Medulla oblongata (tissue), 1 donor: ENCODE measurements at regions not wholly inside any gene's neighbourhood (a gene's known extent, or its start where the extent isn't known, plus 50 kb on each side); places are given as distances from the start of the nearest gene placed in this dataset.

Experiments used
- DNase-seq: peaks from one replicate; pipeline ENCODE4 v3.0.0-alpha.2; 2015; ENCODE audit errors: extremely low spot score

GRCh38 chr10:3909339-3909738 is 124.3 kb upstream of the KLF6 start:
- no peak for DNase-seq

- DNase-seq, result no peak
Measured at GRCh38 chr10:3908183-3908582, 123.2 kb upstream of the KLF6 start.

GRCh38 chr10:3907514-3907913 is 122.5 kb upstream of the KLF6 start:
- no peak for DNase-seq

- DNase-seq, result no peak
Measured at GRCh38 chr10:3906511-3907111, 121.6 kb upstream of the KLF6 start.

GRCh38 chr10:3904419-3904960 is 119.5 kb upstream of the KLF6 start:
- no peak for DNase-seq

- DNase-seq, result no peak
Measured at GRCh38 chr10:3902809-3903410, 117.9 kb upstream of the KLF6 start.

GRCh38 chr10:3902054-3902808 is 117.2 kb upstream of the KLF6 start:
- DNase-seq, result peak; percentile 48

GRCh38 chr10:3901370-3901769 is 116.4 kb upstream of the KLF6 start:
- no peak for DNase-seq

- no peak for DNase-seq
Measured at GRCh38 chr10:3900391-3900790, 115.4 kb upstream of the KLF6 start.

GRCh38 chr10:3898821-3899220 is 113.8 kb upstream of the KLF6 start:
- DNase-seq, result no peak

GRCh38 chr10:3897156-3897555 is 112.1 kb upstream of the KLF6 start:
- DNase-seq, result no peak

- no peak for DNase-seq
Measured at GRCh38 chr10:3896161-3896560, 111.2 kb upstream of the KLF6 start.

- no peak for DNase-seq
Measured at GRCh38 chr10:3895045-3895631, 110.1 kb upstream of the KLF6 start.

GRCh38 chr10:3893901-3894563 is 109.0 kb upstream of the KLF6 start:
- DNase-seq, result no peak

- no peak for DNase-seq
Measured at GRCh38 chr10:3892440-3893425, 107.7 kb upstream of the KLF6 start.

- DNase-seq, result no peak
Measured at GRCh38 chr10:3891396-3891795, 106.4 kb upstream of the KLF6 start.

- no peak for DNase-seq
Measured at GRCh38 chr10:3890602-3891352, 105.8 kb upstream of the KLF6 start.

- no peak for DNase-seq
Measured at GRCh38 chr10:3889961-3890522, 105.0 kb upstream of the KLF6 start.

- peak; percentile 60 for DNase-seq
Measured at GRCh38 chr10:3887885-3888476, 103.0 kb upstream of the KLF6 start.
